ENCODE measurements at regions not wholly inside any gene's neighbourhood (a gene's known extent, or its start where the extent isn't known, plus 50 kb on each side); places are given as distances from the start of the nearest gene placed in this dataset.

DNA sequence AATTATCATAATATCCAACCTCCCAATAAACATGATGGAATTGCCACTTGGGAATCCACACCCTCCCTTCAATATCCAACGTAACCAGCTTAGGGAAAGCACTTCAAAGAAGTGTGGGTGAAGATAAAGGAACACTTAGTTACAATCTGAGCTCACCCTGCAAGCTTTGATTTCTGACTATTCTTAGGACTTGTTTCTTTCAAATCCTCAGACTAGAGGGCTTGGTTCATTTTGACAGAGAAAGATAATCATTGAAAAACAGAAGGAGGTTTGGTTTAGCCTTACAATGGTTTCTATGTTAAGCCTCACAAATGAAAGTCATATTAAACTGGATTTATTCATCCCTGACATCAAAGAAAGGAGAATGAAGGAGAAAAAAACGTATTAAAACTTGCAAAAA lies 57.9 kb upstream of the SYT13 start:
- ChIA-PET POLR2A (no interaction called here), CTCF (no interaction called here)
- DNase-seq (ENCODE audit: extremely low spot score) = no peak
- TF ChIP-seq BHLHE40 (IDR thresholded peaks at IDR 0.05; ENCODE audit: borderline replicate concordance) = no peak
- TF ChIP-seq SUZ12 (IDR thresholded peaks at IDR 0.05) = no peak
- no peak for TF ChIP-seq FOXA1 (IDR thresholded peaks at IDR 0.05)
- TF ChIP-seq SP1 (IDR thresholded peaks at IDR 0.05) = no peak
- no peak for TF ChIP-seq HDGF (IDR thresholded peaks at IDR 0.05; ENCODE audit: borderline replicate concordance)
- no peak for TF ChIP-seq NFRKB (IDR thresholded peaks at IDR 0.05)
- TF ChIP-seq L3MBTL2 (conservative IDR thresholded peaks at IDR 0.05) = no peak
- no peak for TF ChIP-seq ARNT (IDR thresholded peaks at IDR 0.05)
- TF ChIP-seq FOXK2 (IDR thresholded peaks at IDR 0.05) = no peak
- no peak for TF ChIP-seq TARDBP (IDR thresholded peaks at IDR 0.05)
- no peak for TF ChIP-seq CTBP1 (IDR thresholded peaks at IDR 0.05; ENCODE audit: borderline replicate concordance)
- no peak for TF ChIP-seq ZNF384 (IDR thresholded peaks at IDR 0.05)
- TF ChIP-seq, protein P1, sequence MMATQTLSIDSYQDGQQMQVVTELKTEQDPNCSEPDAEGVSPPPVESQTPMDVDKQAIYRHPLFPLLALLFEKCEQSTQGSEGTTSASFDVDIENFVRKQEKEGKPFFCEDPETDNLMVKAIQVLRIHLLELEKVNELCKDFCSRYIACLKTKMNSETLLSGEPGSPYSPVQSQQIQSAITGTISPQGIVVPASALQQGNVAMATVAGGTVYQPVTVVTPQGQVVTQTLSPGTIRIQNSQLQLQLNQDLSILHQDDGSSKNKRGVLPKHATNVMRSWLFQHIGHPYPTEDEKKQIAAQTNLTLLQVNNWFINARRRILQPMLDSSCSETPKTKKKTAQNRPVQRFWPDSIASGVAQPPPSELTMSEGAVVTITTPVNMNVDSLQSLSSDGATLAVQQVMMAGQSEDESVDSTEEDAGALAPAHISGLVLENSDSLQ (IDR thresholded peaks at IDR 0.05) = no peak
- TF ChIP-seq FOXM1 (IDR thresholded peaks at IDR 0.05; ENCODE audit: borderline replicate concordance) = no peak
- no peak for TF ChIP-seq LEF1 (IDR thresholded peaks at IDR 0.05; ENCODE audit: borderline replicate concordance)
- TF ChIP-seq ELF4 (IDR thresholded peaks at IDR 0.05) = no peak

DNA sequence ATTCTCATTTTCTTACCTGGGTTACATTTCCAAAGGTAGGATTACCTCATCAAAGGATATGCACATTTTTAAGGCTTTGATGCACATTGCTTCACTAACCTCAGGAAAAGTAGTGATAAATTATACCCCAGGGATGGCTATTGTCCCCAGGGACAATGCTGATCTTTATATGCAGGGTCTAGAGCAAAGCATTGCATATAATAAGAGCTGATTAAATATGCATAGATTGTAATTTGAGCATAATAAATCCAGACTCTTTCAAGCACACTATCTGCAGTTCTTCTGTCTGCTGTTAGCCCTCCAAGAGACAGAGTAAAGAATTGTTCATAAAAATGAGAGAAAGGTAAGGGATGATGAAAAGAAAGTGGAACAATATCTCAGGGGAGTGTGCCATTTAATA lies 57.3 kb upstream of the SYT13 start:
- CTCF ChIA-PET = no interaction called here
- DNase-seq (ENCODE audit: extremely low spot score) = no peak
- POLR2A ChIA-PET = no interaction called here

DNA sequence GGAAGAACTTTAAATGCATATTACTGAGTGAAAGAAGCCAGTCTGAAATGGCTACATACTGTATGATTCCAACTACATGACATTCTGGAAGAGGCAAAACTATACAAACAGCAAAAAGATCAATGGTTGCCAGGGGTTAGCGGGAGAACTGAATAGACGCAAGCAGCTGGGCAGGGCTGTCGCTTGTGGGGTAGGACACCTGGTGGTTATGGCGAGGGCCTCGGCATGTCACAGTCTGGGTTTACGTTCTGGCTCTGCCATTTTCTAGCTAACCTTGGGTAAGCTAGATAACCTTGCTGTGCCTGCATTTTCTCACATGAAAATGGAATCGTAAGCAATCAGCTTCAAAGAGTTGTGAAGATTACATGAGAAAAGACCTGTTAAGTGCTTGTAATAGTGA lies 55.2 kb upstream of the SYT13 start:
- CTCF ChIA-PET = interaction anchor here (1.8 kb wide), 1 partner anchor 430 kb away, joined by 5 read pairs; no protein-coding TSS in a partner anchor
- TF ChIP-seq ARNT (IDR thresholded peaks at IDR 0.05) = no peak
- TF ChIP-seq NFRKB (IDR thresholded peaks at IDR 0.05) = no peak
- TF ChIP-seq FOXM1 (IDR thresholded peaks at IDR 0.05; ENCODE audit: borderline replicate concordance) = no peak
- TF ChIP-seq HDGF (IDR thresholded peaks at IDR 0.05; ENCODE audit: borderline replicate concordance) = no peak
- no peak for TF ChIP-seq ZNF384 (IDR thresholded peaks at IDR 0.05)
- no peak for TF ChIP-seq ELF4 (IDR thresholded peaks at IDR 0.05)
- TF ChIP-seq FOXK2 (IDR thresholded peaks at IDR 0.05) = no peak
- no peak for TF ChIP-seq L3MBTL2 (conservative IDR thresholded peaks at IDR 0.05)
- TF ChIP-seq TARDBP (IDR thresholded peaks at IDR 0.05) = no peak
- no peak for TF ChIP-seq LEF1 (IDR thresholded peaks at IDR 0.05; ENCODE audit: borderline replicate concordance)
- no peak for TF ChIP-seq CTBP1 (IDR thresholded peaks at IDR 0.05; ENCODE audit: borderline replicate concordance)
- no peak for TF ChIP-seq BHLHE40 (IDR thresholded peaks at IDR 0.05; ENCODE audit: borderline replicate concordance)
- no peak for TF ChIP-seq FOXA1 (IDR thresholded peaks at IDR 0.05)
- TF ChIP-seq SUZ12 (IDR thresholded peaks at IDR 0.05) = no peak
- POLR2A ChIA-PET = no interaction called here
- DNase-seq (ENCODE audit: extremely low spot score) = no peak

More for the DNA sequence above, 57.3 kb upstream of the SYT13 start:
- no peak for TF ChIP-seq NFRKB (IDR thresholded peaks at IDR 0.05)
- TF ChIP-seq HDGF (IDR thresholded peaks at IDR 0.05; ENCODE audit: borderline replicate concordance) = no peak
- no peak for TF ChIP-seq SUZ12 (IDR thresholded peaks at IDR 0.05)
- TF ChIP-seq TARDBP (IDR thresholded peaks at IDR 0.05) = no peak
- TF ChIP-seq FOXA1 (IDR thresholded peaks at IDR 0.05) = no peak
- TF ChIP-seq SP1 (IDR thresholded peaks at IDR 0.05) = no peak
- TF ChIP-seq LEF1 (IDR thresholded peaks at IDR 0.05; ENCODE audit: borderline replicate concordance) = no peak
- TF ChIP-seq FOXK2 (IDR thresholded peaks at IDR 0.05) = no peak
- TF ChIP-seq, protein P1 (IDR thresholded peaks at IDR 0.05) = no peak
- TF ChIP-seq CTBP1 (IDR thresholded peaks at IDR 0.05; ENCODE audit: borderline replicate concordance) = no peak
- no peak for TF ChIP-seq L3MBTL2 (conservative IDR thresholded peaks at IDR 0.05)
- TF ChIP-seq FOXM1 (IDR thresholded peaks at IDR 0.05; ENCODE audit: borderline replicate concordance) = no peak

DNA sequence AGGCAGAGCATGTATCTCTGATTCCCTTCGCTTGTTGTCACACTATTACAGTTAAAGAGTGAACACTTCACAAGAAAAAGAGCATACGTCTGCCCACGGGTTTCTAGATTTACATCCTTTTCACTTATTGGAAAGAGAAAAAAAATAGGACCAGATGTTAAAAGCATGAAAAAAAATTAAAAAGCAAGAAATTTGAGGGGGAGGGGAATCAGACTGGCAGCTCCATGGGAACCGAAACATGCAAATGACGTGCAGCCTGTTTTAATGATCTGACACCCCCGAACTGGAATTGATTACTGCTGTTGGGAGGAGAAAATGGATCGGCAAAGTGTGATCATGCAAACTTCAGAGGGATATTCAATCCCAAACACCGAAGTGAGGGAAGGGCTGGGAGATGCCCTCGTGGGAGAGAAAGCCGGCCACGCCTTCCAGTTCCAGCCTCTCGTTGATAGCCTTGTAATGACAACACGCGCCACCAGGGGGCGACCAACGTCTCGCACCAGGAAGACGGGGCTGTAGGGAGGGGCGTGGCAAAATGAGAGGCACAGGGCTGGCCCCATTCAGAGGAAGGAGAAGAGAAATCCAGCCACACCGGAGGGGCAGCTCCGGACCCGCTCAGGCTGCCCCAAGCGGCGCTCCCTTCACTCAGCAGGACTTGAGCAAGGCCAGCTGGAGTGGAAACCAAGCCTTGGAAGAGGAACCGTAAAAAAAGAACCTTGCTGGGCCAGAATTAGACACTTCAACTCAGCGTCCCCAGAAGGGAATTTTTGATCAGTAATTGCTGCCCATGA lies 53.8 kb upstream of the SYT13 start:
- ChIA-PET POLR2A (no interaction called here), CTCF (interaction anchor here (0.6 to 1.5 kb wide), 11 partner anchors 9 to 1171 kb away, joined by 3 to 7 read pairs (median 4); no protein-coding TSS in a partner anchor)
- no peak for TF ChIP-seq BHLHE40 (IDR thresholded peaks at IDR 0.05; ENCODE audit: borderline replicate concordance)
- no peak for TF ChIP-seq SUZ12 (IDR thresholded peaks at IDR 0.05)
- 0 out of 2 replicates have a peak, but pooled peaks have one; percentile 14 for TF ChIP-seq ELF4 (IDR thresholded peaks at IDR 0.05)
- TF ChIP-seq CTBP1 (IDR thresholded peaks at IDR 0.05; ENCODE audit: borderline replicate concordance) = no peak
- TF ChIP-seq SP1 (IDR thresholded peaks at IDR 0.05) = no peak
- TF ChIP-seq FOXM1 (IDR thresholded peaks at IDR 0.05; ENCODE audit: borderline replicate concordance) = no peak
- TF ChIP-seq NFRKB (IDR thresholded peaks at IDR 0.05) = no peak
- TF ChIP-seq ZNF384 (IDR thresholded peaks at IDR 0.05) = no peak
- TF ChIP-seq TARDBP (IDR thresholded peaks at IDR 0.05) = no peak
- TF ChIP-seq L3MBTL2 (conservative IDR thresholded peaks at IDR 0.05) = peak; percentile 59; the same call in 1 of the 2 replicates
- no peak for TF ChIP-seq LEF1 (IDR thresholded peaks at IDR 0.05; ENCODE audit: borderline replicate concordance)
- TF ChIP-seq, protein P1 (IDR thresholded peaks at IDR 0.05) = peak; percentile 34; the same call in 1 of the 2 replicates
- peak; percentile 94 for DNase-seq (ENCODE audit: extremely low spot score)

DNA sequence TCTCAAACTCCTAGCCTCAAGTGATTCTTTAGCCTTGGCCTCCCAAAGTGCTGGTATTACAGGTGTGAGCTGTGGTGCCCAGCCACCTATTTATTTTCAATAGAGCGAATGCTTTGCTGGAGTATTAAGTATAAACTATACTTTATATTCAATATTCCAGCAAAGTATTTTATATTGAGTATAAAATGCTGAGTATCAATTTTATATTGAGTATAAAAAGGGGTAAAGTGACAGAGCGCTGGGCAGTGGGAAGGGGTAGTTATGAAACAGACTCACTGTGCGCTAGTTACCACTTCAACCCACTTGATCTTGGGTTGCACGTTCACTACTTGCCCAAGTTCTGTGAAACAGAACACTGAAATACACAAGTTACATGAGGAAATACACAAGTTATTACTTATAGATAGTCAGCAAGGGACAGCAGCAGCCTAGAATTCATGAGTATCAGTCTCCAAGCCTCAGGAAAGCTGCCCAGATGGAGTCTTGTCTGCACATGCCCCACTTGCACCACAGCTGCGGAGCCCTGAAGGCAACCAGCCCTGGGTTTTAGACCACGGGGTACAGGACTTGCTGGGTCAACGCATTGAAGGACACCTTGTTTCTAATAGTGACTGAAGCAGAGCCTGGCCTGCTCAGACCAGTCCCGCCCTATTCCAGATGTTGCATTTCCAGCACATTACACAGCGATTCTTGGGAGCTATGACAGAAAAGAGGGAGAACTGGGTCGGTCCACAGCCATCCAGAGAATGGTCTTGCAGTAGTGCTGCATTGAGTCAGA lies 51.6 kb upstream of the SYT13 start:
- TF ChIP-seq LEF1 (IDR thresholded peaks at IDR 0.05; ENCODE audit: borderline replicate concordance) (no peak), ZNF384 (IDR thresholded peaks at IDR 0.05) (no peak), ELF4 (IDR thresholded peaks at IDR 0.05) (no peak), ARNT (IDR thresholded peaks at IDR 0.05) (no peak)
- ChIA-PET POLR2A (no interaction called here), CTCF (interaction anchor here (0.7 to 1.1 kb wide), 2 partner anchors 164 to 433 kb away, joined by 3 to 5 read pairs; no protein-coding TSS in a partner anchor)
- DNase-seq (ENCODE audit: extremely low spot score) = no peak
